ENCODE measurements at regions not wholly inside any gene's neighbourhood (a gene's known extent, or its start where the extent isn't known, plus 50 kb on each side); places are given as distances from the start of the nearest gene placed in this dataset.
"Not testable (repeated sequence)": the region's sequence is repeated elsewhere in the genome, so short reads cannot be mapped to it uniquely, and the experiment has no call there.

DNA sequence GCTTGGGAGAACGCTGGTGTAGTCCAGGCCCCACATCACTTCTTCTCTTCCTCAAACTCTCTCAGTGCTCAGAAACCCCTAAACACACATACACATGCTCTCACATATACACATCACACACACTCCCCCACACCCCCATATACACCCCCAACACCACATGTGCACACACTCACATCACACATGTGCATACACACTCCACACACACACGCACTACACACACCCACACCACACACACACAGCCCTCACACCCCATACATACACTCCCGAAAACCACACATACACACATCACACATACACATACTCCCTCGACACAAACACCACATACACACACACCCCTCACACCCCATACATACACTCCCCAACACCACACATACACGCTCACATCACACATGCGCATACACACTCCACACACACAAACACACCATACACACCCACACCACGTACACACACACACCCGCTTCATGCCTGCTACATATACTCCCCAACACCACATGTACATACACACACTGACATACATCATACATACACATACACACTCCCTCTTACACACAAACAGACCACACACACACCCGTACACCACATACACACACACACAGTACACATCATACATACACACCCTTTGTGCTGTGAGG lies 110.3 kb upstream of the TMEM170B start:
- DNase-seq (ENCODE audit: low spot score), result no peak

GRCh38 chr6:11426571-11426970 lies 111.0 kb upstream of the TMEM170B start:
- no peak for DNase-seq (ENCODE audit: low spot score)

- no peak for DNase-seq (ENCODE audit: low spot score)
Observed at GRCh38 chr6:11425876-11426275, 111.7 kb upstream of the TMEM170B start.

GRCh38 chr6:11425431-11425871 lies 112.1 kb upstream of the TMEM170B start:
- no peak for DNase-seq (ENCODE audit: low spot score)

DNA sequence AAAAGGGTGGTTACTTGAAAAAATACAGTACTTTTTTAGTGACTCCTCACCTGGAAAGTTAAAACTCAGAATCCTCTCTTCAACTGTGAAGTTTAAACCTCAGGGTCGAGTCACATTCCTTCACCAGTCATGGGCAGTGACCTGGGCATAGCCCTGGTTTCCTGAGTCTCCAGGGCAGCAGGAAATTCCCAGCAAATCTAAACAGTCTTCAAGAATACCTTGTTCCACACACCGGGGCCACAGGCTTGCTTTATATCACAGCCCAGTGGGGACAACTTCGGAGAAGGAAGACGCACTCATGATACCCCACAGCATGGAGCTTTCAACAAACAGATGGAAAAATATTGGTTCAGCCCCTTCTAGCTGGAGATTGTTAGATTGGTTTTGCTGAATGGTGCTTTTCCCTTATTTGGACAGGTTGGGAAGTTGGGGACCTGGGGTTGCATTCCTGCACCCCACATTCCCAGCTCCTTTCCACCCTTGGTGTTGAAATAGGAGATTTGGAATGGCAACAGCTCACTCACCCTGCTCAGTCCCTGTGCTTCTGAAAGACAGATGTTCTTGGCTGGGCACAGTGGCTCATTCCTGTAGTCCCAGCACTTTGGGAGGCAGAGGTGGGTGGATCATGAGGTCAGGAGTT lies 113.0 kb upstream of the TMEM170B start:
- no peak for DNase-seq (ENCODE audit: low spot score)

GRCh38 chr6:11423667-11424066 lies 113.9 kb upstream of the TMEM170B start:
- no peak for DNase-seq (ENCODE audit: low spot score)

- DNase-seq (ENCODE audit: low spot score), result no peak
Observed at GRCh38 chr6:11423072-11423471, 114.5 kb upstream of the TMEM170B start.

- no peak for DNase-seq (ENCODE audit: low spot score)
Observed at GRCh38 chr6:11419763-11420453, 117.6 kb upstream of the TMEM170B start.

DNA sequence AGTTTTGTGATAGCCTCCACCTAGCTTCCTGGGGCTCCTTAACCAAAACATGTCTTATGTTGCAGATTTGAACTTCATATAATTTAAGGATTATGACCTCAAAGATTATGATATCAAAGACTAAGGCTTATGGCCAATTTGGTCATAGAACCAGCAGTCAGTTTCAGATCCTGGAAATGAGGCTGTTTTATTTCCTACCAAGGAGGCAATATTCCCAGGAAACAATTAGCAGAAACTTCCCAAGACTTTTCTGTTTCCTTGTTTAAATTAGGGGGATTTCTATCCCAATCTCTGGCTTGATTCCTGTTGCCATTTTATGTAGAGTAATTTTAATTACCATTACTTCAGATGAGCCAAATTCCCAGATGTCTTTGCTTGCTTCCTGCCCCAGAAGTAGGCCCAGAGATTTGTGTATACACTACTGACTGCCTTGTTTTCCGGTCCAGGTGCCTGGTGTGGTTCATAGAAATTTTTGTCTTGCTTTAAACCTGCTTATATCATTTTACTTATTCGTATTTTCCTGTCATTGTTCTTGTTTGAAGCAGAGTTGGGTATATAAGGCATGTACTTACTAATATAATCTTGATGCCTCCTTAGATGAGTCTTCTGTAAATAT lies 119.2 kb upstream of the TMEM170B start:
- no peak for DNase-seq (ENCODE audit: low spot score)

DNA sequence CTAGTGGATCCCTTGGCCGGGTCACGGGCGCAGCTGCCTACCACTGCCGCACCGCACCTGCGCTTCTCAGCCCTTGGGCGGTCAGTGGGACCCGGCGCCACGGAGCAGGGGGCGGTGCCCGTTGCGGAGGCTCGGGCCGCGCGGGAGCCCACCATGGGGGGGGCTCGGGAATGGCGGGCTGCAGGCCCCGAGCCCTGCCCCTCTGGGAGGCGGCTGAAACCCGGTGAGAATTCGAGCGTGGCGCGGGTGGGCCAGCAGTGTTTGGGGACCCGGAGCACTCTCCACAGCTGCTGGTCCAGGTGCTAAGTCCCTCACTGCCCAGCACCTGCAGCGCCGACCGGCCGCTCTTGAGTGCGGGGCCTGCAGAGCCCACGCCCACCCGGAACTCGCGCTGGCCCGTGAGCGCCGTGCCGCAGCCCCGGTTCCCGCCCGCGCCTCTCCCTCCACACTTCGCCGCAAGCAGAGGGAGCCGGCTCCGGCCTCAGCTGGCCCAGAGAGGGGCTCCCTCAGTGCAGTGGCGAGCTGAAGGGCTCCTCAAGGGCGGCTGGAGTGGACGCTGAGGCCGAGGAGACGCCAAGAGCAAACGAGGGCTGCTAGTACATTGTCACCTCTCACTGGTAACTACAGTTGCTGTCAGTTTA lies 120.5 kb upstream of the TMEM170B start:
- no peak for DNase-seq (ENCODE audit: low spot score)

- not testable (repeated sequence) for DNase-seq (ENCODE audit: low spot score)
Observed at GRCh38 chr6:11416099-11416935, 121.2 kb upstream of the TMEM170B start.

DNA sequence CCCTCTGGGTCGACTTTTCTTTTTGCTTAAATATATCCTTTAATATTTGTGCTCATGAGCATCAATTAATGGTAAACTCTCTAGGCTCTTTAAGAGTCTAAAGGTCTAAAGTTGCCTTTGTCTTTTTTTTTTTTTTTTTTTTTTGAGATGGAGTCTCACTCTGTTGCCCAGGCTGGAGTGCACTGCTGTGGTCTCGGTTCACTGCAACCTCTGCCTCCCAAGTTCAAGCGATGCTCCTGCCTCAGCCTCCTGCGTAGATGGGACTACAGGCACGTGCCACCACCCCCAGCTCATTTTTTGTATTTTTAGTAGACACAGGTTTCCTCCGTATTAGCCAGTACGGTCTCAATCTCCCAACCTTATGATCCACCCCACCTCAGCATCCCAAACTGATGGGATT lies 122.0 kb upstream of the TMEM170B start:
- DNase-seq (ENCODE audit: low spot score), result no peak

DNA sequence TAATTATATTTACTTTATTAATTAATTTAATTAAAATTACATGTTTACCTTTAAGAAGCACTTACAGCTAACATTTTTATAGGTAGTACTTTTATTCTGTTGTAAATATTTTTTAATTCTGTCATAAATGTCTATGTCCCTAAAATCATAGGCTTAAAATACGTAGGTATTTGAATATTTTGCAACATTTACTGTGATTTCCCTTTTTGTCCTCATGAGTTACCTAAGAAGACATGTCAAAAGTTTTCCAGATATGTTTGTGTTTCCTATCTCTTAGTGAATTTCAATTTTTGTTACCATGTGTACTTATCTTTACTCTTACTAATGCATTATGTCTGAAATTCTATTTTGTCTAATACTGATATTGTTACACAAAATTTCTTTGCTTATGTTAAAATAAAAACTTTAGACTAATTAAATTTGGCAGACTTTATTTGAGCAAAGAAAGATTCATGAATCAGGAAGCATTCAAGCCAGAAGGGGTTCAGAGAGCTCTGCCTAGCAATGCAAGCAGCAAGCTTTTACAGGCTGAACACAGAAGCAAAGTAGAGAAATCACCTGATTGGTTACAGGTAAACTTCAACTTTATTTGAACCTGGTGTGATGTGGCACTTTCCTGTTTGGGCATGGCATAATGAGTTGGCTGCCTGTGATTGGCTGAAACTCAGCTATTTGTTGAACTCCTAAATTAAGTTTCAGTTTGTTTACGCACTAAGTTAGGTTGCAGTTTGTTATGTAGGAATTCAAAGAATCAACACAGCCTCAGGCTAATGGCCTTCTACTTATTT lies 123.2 kb upstream of the TMEM170B start:
- DNase-seq (ENCODE audit: low spot score), result no peak

- no peak for DNase-seq (ENCODE audit: low spot score)
Observed at GRCh38 chr6:11413728-11414127, 123.8 kb upstream of the TMEM170B start.

- DNase-seq (ENCODE audit: low spot score), result no peak
Observed at GRCh38 chr6:11413117-11413687, 124.3 kb upstream of the TMEM170B start.

DNA sequence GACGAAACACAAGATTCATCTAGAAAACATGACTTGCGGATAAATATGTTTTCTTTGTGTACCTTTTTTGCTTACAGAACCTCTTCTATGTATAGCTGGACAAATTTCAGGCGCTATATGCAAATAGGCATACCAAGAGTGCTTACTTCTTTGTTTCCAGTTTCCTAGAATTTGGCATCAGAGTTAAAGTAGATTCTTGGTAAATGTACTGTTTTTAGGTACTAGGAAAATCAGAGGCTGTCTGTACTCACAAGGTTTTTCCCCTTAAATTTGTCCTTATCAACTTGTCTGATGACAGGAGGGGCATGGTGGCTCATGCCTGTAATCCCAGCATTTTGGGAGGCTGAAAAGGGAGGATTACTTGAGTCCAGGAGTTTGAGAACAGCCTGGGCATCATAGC lies 124.9 kb upstream of the TMEM170B start:
- no peak for DNase-seq (ENCODE audit: low spot score)

GRCh38 chr6:11412011-11412424 lies 125.5 kb upstream of the TMEM170B start:
- DNase-seq (ENCODE audit: low spot score), result no peak

- DNase-seq (ENCODE audit: low spot score), result no peak
Observed at GRCh38 chr6:11411593-11411992, 126.0 kb upstream of the TMEM170B start.

DNA sequence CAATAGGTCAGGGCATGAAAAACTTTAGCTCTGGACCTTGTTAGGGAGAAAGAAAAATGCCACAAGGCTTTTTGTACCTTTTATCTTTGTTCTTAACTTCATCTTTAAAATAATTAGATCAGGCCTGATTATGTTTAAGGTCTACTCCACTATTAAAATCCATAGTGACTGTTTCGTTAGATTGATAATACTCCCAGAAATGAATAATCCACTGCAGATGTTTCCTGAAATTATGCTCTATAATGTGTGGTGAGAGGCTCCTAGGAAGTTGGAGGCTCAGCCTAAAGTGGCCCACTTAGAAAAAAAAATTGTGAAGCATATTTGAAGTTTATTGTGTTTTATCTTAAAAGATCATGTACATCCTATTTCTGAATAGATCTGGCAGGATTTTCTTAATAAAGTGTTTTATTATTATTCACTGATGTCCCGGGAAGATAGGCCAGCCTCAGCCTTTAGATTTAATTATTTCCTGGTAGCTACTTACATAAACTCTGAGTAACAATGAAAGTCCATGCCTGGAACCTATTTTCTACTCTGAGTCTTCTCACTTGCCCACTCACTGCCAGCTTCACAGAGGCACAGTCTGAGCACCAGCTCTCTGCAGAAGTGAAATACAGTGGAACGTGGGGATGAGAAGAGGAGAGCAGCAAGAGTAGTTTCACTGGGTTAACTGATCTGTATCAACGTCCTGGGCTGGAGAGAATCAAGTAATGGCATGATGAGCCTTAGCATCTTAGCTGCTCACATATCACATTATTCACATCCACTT lies 126.8 kb upstream of the TMEM170B start:
- no peak for DNase-seq (ENCODE audit: low spot score)

GRCh38 chr6:11409371-11409770 lies 128.2 kb upstream of the TMEM170B start:
- no peak for DNase-seq (ENCODE audit: low spot score)

Measured in Ammon's horn (tissue), 1 donor.